Activated CD4-positive, alpha-beta T cell treated with anti-CD3 and anti-CD28 coated beads, Interleukin-10, Interleukin-2, amounts not matched to agents 100 ng/mL and 50 ng/mL, durations not matched to agents 16 hours and 8 hours (primary cell): ENCODE measurements at regions not wholly inside any gene's neighbourhood (a gene's known extent, or its start where the extent isn't known, plus 50 kb on each side); places are given as distances from the start of the nearest gene placed in this dataset.

ENCODE experiments used
- DNase-seq: peaks from one replicate; pipeline ENCODE4 v3.0.0-alpha.2; 2020

GRCh38 chr5:67490543-67491321 is 294.1 kb upstream of the CD180 start:
- DNase-seq = no peak

- DNase-seq = no peak
These were observed 292.3 kb upstream of the CD180 start for GRCh38 chr5:67488885-67489284.

DNA sequence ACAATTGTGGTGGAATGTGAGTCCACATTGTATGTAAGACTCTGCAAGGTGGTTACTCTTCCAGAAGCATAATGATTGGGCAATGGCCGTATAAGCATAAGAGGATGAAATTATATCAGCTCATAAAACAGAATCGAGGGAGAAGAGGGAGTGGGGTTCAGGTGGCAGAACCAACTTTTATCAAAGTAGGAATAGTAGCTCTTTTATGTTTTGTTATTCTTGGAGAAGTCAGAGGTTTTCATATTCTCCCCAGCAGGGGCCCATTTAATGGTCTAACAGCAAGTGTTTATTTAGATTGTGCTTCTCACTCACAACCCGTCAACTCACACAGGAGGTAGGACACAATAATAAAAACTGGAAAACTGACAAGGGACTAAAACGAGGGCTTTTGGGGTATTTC is 291.3 kb upstream of the CD180 start:
- no peak for DNase-seq

DNA sequence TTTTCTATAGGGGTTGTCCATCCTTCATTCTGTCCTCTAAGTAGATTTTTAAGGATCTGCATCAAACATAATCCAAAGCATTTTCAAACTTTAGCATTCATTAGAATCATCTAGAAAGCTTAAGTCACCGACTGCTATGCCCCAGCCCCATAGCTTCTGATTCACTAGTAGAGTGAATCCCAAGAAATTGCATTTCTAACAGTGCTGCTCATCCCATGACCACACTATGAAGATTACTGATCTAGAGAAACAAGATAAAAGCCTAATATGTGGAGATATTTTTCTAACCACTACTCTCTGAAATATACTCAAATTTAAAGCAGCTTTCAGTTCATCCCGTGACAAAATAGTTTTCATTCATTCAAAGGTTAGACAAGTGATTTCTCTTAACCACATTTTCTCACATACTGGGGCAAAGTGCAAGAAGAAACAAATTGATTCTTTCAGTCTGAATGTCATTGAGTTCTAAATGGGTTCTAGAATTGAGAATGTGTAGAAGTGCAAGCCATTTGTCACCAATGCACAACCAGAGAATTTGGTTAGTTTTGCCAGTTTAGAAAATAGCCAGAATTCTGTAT is 286.9 kb upstream of the CD180 start:
- DNase-seq = peak; percentile 53

DNA sequence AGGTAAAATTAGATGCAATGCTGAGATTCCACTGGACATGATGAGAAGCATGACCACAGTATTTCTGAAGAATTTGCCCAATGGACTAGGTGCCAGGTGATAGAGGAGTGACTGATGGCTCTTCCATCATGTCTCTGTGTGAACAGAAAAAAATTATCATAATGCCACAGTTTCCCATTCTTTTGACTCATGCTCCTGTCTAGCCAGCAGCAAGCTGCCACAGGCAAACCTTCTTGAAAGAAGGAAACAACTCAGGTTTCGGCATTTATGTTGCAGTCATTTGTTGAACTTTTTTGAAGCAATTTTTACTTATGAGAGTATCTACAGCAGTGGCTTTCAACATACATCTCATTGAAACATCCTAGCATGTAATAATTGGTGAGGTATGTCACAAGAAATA is 284.8 kb upstream of the CD180 start:
- no peak for DNase-seq

DNA sequence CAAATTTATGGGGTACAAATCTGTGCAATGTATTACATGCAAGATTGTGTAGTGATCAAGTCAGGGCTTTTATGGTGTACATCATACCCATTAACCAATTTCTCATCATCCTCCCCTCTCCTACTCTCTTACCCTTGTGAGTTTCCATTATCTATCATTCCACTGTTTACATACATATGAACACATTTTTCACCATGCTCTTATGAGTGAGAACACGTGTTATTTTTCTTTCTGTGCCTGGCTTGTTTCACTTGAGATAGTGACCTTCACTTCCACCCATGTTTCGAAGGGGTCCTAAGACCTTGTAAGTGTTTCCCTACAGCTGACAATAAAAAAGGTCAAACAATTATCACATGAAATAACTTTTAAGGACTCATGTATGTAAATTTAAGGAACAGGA is 281.7 kb upstream of the CD180 start:
- no peak for DNase-seq

GRCh38 chr5:67476995-67477394 is 280.4 kb upstream of the CD180 start:
- no peak for DNase-seq

- no peak for DNase-seq
These were observed 279.9 kb upstream of the CD180 start for GRCh38 chr5:67476531-67476930.

- no peak for DNase-seq
These were observed 278.9 kb upstream of the CD180 start for GRCh38 chr5:67475489-67475888.

GRCh38 chr5:67474597-67475238 is 278.1 kb upstream of the CD180 start:
- no peak for DNase-seq

- DNase-seq = no peak
These were observed 270.5 kb upstream of the CD180 start for GRCh38 chr5:67467110-67467509.

- no peak for DNase-seq
These were observed 269.1 kb upstream of the CD180 start for GRCh38 chr5:67465537-67466207.

DNA sequence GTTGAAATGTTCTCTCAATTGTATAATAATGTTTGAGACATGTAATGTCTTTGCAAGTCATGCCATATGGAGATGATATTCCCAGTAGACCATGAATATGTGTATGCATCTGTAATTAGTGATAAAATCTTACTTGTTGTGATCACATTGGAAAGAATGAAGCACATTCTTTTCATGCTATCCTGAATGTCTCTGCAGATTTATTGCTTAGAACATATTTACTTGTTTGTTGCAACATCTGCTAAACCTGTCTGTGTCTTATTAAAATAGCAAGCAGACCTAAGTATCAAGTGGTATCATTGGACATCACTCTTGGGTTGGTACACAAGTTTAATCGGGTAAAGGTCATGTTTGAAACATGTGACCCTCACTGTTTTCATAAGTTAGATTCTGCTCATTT is 265.5 kb upstream of the CD180 start:
- DNase-seq = no peak

DNA sequence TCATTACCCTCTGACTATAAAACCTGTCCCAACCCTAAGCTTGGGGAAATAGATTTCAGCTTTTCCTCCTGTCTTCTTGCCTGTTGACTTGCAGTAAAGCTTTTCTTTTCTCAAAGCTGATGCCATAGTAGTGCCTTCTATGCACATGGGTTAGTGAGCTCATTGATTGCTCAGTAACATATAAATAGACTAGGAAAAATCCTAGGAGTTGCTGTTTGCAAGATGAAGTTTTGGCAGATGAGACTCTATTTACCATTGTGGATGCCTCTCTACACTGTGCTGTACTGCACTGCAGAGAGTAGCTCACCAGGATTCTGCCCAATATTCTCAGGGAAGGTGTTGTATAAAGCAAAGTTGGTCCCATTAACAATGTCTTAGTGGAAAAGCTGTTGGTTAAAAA is 262.7 kb upstream of the CD180 start:
- DNase-seq = no peak

DNA sequence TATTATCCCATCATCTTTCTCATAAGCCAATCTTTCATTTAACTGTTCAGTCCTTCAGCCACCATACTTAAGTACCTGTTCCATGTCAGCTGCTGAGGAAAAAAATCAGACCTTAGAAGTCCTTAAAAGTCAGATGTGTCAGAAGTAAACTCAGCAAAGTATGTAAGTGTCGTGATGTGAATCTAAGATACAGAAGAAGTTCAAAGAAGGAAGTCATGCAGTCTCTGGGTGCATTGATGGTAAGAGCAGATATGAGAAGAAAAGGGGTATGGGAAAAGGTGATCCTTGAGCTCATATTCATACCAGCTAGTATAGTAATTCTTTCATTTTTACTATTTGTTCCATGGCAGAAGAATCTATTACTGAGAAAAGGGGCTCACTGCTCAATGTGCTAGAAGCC is 259.4 kb upstream of the CD180 start:
- DNase-seq = no peak

DNA sequence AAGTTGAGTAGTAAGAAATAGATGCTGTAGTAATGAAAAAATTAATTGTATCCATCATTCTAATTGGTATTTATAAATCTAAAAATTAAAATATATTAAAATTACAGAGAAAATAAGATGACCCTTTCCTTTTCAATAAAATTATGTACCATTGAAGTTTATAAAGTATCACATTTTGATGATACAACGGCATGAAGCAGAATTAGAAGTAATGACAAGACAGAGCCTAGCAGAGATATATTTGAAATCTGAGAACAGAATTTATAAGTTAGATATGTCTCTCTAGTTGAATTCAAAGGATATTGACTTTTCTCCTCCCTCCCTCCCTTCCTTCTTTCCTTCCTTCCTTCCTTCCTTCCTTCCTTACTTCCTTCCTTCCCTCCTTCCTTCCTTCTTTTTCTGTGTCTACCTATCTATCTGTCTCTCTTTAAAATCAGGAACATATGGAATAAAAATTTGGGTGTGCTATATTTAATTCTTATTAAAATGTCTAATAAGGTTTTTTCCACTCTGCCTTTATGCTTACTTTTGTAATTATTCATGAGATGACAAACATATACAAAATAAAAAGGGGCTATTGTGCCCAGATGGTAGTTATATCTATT is 258.5 kb upstream of the CD180 start:
- DNase-seq = no peak

GRCh38 chr5:67453111-67453905 is 256.7 kb upstream of the CD180 start:
- no peak for DNase-seq

DNA sequence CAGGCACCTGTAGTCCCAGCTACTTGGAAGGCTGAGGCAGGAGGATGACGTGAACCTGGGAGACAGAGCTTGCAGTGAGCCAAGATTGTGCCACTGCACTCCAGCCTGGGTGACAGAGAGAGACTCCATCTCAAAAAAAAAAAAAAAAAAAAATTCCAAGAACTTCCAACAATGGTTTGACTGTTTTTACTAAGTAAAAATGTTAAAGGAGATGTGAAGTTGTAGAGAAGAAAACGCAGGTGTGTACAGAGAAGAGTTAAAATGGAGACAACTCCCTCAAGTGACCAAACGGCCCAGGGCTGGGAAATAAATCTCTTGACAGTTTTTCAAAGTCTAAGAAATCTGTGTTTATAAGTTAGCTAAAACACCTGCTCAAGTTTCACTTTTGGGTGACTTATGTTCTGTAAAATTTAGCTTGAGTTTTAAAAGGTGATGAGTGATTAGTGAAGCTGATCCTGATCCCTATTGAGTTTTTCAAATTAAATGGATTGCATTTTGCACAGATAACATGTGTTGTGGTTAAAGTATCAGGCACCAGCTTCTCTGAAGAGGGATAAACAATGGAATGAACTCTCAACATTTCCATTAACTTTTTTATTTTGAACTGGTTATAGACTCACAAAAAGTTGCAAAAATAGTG is 255.2 kb upstream of the CD180 start:
- no peak for DNase-seq

DNA sequence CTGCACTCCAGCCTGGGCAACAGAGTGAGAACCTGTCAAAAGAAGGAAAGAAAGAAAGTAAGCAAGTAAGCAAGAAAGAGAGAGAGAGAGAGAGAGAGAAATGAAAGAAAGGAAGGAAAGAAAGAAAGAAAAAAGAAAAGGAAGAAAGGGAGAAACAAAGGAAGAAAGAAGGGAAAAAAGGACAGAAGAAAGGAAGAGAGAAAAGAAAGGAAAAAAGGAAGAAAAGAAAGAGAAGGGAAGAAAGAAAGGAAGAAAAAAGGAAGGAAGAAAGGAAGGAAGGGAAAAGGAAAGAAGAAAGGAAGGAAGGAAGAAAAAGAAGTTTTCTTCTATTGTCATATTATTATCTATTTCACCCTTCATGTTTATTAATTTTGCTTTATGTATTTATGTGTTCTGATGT is 251.1 kb upstream of the CD180 start:
- DNase-seq = no peak

GRCh38 chr5:67437905-67438845 is 241.6 kb upstream of the CD180 start:
- DNase-seq = no peak

DNA sequence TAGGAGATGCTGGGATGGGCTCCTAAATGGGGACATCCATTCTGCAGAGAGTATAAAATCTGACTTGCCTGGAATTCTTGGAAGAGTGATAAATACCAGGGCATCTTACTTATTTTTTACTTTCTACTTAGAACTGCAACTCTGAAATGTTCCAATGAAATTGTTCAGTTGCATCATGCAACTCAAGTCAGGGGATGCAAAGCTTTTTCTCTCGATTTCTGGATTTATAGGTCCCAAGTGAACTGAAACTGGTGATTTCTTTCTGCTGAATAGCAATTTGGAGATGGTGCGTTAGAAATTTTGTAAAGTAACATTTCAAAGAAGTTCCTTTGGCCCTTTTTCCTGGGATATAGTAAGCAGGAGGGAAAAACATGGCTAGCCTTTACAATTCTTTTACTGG is 238.4 kb upstream of the CD180 start:
- DNase-seq = no peak
